Ramos (cell line): ENCODE measurements at regions not wholly inside any gene's neighbourhood (a gene's known extent, or its start where the extent isn't known, plus 50 kb on each side); places are given as distances from the start of the nearest gene placed in this dataset.

ENCODE experiments used
- in situ Hi-C: fragments of 300-500 bp; cut with MboI; formaldehyde crosslinking; loops from one replicate; pipeline ENCODE4 v1.14.3; 2022; ENCODE audit warnings: low sequenced_read_pairs; ENCODE audit not compliant: unreplicated experiment

GRCh38 chr5:67303356-67303755 is 106.8 kb upstream of the CD180 start:
- in situ Hi-C loops: no loop called here

- in situ Hi-C loops: no loop called here
Measured at GRCh38 chr5:67301285-67301903, 104.8 kb upstream of the CD180 start.

- in situ Hi-C loops: no loop called here
Measured at GRCh38 chr5:67300326-67300725, 103.7 kb upstream of the CD180 start.

- in situ Hi-C loops: no loop called here
Measured at GRCh38 chr5:67299231-67299735, 102.7 kb upstream of the CD180 start.

- in situ Hi-C loops: no loop called here
Measured at GRCh38 chr5:67297802-67298532, 101.4 kb upstream of the CD180 start.

DNA sequence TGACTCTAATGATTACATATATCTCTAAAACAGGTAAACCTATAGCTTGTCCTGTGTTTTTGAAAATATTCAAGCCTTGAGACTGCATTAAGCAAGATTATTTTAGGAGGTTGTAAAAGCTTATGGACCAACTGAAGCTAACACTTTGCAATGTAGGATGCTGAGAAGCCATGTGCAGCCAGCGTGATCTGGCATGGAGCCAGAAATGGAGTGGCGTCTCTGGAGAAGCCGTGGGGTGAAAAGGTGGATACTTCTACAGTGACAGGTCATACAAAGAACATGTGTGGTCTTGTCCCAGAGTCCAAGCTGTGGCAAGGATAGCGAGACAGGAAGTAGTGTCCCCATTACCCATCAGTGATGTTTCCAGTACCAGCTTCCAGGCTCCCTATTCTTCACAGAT is 100.8 kb upstream of the CD180 start:
- in situ Hi-C loops: no loop called here

- in situ Hi-C loops: no loop called here
Measured at GRCh38 chr5:67294266-67294938, 97.8 kb upstream of the CD180 start.

- in situ Hi-C loops: no loop called here
Measured at GRCh38 chr5:67293226-67293625, 96.6 kb upstream of the CD180 start.

DNA sequence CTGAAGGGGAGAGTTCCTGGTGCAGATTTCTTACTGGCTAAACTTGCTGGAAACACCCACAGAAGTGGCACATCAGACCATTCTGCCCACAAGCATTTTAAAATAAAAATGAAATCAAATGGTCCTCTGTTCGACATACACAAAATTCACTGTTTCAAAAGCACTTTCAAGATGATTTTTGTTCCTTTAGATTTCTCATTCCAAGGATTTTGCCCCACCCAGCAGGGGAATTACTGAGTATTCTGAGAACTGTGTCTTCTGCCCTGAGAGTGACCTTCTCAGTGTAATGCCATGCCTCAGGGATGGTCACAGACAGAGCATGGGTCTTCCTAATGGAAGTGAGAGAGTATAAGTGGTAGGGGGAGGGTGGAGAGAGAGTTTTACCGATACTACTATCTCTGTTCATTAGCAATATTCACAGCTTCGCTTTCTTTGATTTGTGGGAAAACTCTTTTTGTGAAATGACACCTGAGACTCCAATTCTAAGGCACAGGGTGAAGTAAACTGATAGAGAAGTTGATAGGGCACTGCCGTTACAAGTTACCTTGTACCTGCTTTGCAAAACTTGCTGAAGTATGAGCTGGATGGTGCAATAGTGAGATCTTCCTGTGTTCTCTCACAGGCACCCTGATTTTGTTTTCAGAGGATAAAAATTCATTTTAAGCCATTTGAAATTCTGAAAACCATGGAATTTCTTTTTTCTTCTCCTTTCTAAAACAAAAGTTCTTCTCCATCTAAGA is 95.8 kb upstream of the CD180 start:
- in situ Hi-C loops: no loop called here

GRCh38 chr5:67291671-67292070 is 95.1 kb upstream of the CD180 start:
- in situ Hi-C loops: no loop called here

DNA sequence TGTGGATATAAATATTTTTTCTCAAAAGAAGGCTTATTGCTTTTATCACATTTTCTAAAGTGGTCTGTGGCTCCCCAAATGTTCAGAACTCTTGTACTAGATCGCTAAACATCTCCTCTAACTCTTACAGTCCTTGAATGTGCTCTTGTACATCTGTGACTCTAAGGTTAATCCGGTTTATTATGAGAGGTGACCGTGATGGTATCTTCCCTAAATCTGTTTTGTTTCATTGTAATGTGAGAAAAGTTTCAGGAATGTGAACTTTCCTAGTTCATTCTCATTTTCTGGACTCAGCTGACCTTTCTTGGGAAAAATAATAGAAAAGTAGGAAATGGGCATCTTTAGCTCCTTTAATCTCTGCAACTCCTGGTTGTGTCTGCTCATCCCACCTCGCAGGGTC is 94.5 kb upstream of the CD180 start:
- in situ Hi-C loops: no loop called here

- in situ Hi-C loops: no loop called here
Measured at GRCh38 chr5:67290655-67291054, 94.1 kb upstream of the CD180 start.

- in situ Hi-C loops: no loop called here
Measured at GRCh38 chr5:67289763-67290521, 93.3 kb upstream of the CD180 start.

- in situ Hi-C loops: no loop called here
Measured at GRCh38 chr5:67287510-67288268, 91.1 kb upstream of the CD180 start.

GRCh38 chr5:67286006-67286405 is 89.4 kb upstream of the CD180 start:
- in situ Hi-C loops: no loop called here

DNA sequence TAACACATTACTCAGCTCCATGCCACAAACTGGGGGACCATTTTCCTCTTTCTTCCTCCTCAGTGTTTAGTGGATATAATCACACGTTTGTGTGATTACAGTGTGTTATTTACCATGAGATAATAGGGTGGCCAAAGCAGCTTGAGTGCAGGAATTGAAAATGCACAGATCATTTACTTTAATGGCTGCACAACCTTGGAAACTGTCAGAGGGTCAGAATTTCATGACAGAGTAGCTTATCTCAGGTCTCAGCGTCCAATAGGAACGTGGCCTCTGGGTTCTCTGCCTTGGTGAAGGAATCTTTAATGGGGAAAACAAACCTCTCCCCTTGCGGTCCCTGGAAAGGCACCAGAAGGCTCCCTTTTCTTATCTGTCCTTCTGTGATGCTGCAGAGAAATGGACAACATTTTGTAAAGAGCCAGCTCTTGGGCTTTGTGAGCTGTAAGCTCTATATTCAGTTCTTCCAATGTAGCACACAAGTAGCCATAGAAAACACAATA is 87.4 kb upstream of the CD180 start:
- in situ Hi-C loops: no loop called here

DNA sequence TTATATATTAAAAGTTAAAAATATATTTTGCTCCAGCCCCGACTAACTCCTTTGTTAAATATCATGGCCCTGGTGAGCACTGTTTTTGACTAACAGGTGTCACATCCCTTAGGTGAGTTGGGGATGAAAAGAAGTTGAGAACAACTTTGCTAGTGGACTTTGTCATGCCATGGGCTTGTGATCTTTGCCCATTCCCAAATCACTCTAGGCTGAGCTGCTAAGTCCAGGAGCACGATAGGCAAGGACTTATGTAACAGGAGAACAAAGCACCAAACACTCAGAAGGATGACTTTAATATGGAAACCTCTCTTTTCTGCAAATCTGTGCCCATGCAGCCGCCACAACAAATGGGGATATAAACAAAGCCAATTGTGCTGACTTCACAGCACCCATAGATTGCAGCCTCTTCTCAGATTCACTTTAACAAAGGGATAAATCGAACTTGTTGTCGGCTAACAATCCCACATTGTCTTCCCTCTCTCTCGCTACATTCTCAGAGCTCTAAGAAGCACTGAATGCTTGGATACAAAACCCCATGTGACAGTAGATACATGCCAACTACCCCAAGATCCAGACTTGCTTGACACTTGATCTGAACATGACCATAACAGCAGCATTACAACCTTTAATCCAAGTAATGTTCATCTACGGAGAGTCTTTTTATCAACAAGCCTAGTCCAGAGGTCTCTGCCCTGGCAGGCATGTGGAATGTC is 86.8 kb upstream of the CD180 start:
- in situ Hi-C loops: no loop called here

DNA sequence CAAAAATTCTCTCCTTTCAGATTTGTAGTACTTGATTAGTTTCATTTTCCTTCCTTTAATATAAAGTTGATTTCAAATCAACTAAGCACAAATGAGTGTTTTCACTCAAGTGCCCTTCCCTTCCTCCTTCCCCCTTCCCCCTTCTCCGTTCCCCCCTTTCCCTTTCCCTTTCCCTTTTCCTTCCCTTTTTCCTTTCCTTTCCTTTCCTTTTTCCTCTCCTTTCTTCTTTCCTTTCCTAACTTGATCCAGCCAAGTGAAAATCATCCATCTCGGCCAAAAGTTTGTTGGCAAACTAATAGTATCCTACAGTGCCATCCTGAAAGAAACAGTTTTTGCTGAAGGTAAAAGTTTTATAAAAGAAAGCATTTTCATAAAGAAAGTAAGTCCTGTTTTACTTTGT is 85.3 kb upstream of the CD180 start:
- in situ Hi-C loops: no loop called here
